HEK293T (cell line): ENCODE measurements at regions not wholly inside any gene's neighbourhood (a gene's known extent, or its start where the extent isn't known, plus 50 kb on each side); places are given as distances from the start of the nearest gene placed in this dataset.

Source experiments
- ARNT ChIP-seq: fragments of 450-650 bp; IDR thresholded peaks from 2 replicates; pipeline ENCODE4 v1.6.1; 2017; ENCODE audit warnings: mild to moderate bottlenecking
- BHLHE40 ChIP-seq: fragments of 450-650 bp; IDR thresholded peaks from 2 replicates; pipeline ENCODE4 v1.6.1; 2016; ENCODE audit warnings: mild to moderate bottlenecking, moderate library complexity, borderline replicate concordance
- FOXA1 ChIP-seq: fragments of 450-650 bp; IDR thresholded peaks from 2 replicates; pipeline ENCODE4 v1.6.1; 2016; ENCODE audit warnings: mild to moderate bottlenecking
- FOXK2 ChIP-seq: fragments of 450-650 bp; IDR thresholded peaks from 2 replicates; pipeline ENCODE4 v1.6.1; 2016; ENCODE audit warnings: mild to moderate bottlenecking
- HDGF ChIP-seq: fragments of 450-650 bp; IDR thresholded peaks from 2 replicates; pipeline ENCODE4 v1.6.1; 2017; ENCODE audit warnings: antibody characterized with exemption, borderline replicate concordance
- LEF1 ChIP-seq: fragments of 450-650 bp; IDR thresholded peaks from 2 replicates; pipeline ENCODE4 v1.6.1; 2017; ENCODE audit warnings: mild to moderate bottlenecking, borderline replicate concordance
- NFRKB ChIP-seq: fragments of 450-650 bp; IDR thresholded peaks from 2 replicates; pipeline ENCODE4 v1.6.1; 2016; ENCODE audit warnings: mild to moderate bottlenecking, moderate library complexity
- SP1 ChIP-seq: fragments of 450-650 bp; IDR thresholded peaks from 2 replicates; pipeline ENCODE4 v1.6.1; 2017
- SUZ12 ChIP-seq: fragments of 450-650 bp; IDR thresholded peaks from 2 replicates; pipeline ENCODE4 v1.6.1; 2016; ENCODE audit warnings: mild to moderate bottlenecking
- TARDBP ChIP-seq: fragments of 450-650 bp; IDR thresholded peaks from 2 replicates; pipeline ENCODE4 v1.6.1; 2016
- ZNF384 ChIP-seq: fragments of 450-650 bp; IDR thresholded peaks from 2 replicates; pipeline ENCODE4 v1.6.1; 2016

DNA sequence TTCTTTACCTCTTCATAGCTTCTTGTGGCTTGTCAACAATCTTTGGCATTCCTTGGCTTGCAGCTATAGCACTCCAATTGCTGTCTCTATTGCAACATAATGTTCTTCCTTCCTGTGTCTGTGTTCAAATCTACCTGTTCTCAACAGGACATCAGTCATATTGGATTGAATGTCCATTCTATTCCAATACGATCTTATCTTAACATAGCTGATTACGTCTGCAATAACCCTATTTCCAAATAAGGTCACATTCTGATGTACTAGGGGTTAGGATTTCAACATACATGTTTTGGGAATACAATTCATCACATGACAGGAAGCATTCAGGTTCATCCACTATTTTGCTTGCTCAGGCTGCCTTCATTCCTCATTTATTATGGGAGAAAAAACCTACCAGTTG, 684.4 kb upstream of the CITED2 start:
- no peak for TF ChIP-seq ARNT
- no peak for TF ChIP-seq FOXA1
- no peak for TF ChIP-seq SP1
- TF ChIP-seq SUZ12 = no peak
- TF ChIP-seq HDGF = no peak
- no peak for TF ChIP-seq BHLHE40
- no peak for TF ChIP-seq FOXK2
- no peak for TF ChIP-seq ZNF384
- TF ChIP-seq LEF1 = no peak
- no peak for TF ChIP-seq NFRKB
- no peak for TF ChIP-seq TARDBP
